Suprapubic skin (tissue), 4 donors: ENCODE measurements at regions not wholly inside any gene's neighbourhood (a gene's known extent, or its start where the extent isn't known, plus 50 kb on each side); places are given as distances from the start of the nearest gene placed in this dataset.

ENCODE experiments used
- DNase-seq, 2 donors: peaks; one replicate each; pipeline ENCODE4 v3.0.0-alpha.2; 2019; ENCODE audit warnings: low spot score in 2 of 2
- H3K27ac ChIP-seq: fragments of 200-600 bp; sonication (generic); one replicate; pipeline ENCODE4 v1.5.1; 2019
- H3K27me3 ChIP-seq: fragments of 200-600 bp; sonication (generic); one replicate; pipeline ENCODE4 v1.5.1; 2019
- H3K36me3 ChIP-seq: fragments of 200-600 bp; sonication (generic); one replicate; pipeline ENCODE4 v1.5.1; 2019
- H3K4me1 ChIP-seq: fragments of 200-600 bp; sonication (generic); one replicate; pipeline ENCODE4 v1.5.1; 2019
- H3K4me3 ChIP-seq: fragments of 200-600 bp; sonication (generic); one replicate; pipeline ENCODE4 v1.5.1; 2019; ENCODE audit warnings: mild to moderate bottlenecking
- H3K9me3 ChIP-seq: fragments of 200-600 bp; sonication (generic); one replicate; pipeline ENCODE4 v1.5.1; 2019
- EP300 ChIP-seq: sonication (generic); formaldehyde crosslinking; IDR thresholded peaks from one replicate; pipeline ENCODE4 v1.6.1; 2017; ENCODE audit warnings: antibody characterized with exemption
- POLR2A ChIP-seq, 2 donors: fragments of 450-650 bp; IDR thresholded peaks; one replicate each; pipeline ENCODE4 v1.6.1; 2017; ENCODE audit warnings: antibody characterized with exemption in 2 of 2, mild to moderate bottlenecking in 2 of 2, moderate library complexity in 2 of 2
- POLR2AphosphoS5 ChIP-seq, 3 donors: sonication (generic); formaldehyde crosslinking; IDR thresholded peaks; one replicate each; pipeline ENCODE4 v1.6.1; 2017; ENCODE audit warnings: antibody characterized with exemption in 3 of 3
- WGBS: methylation state at CpG from one replicate; pipeline ENCODE4 v1.1.5; 2018; 5-methylcytosine and 5-hydroxymethylcytosine counted together
- TF ChIP-seq, protein P1 (sequence below), 2 donors: fragments of 200-600 bp in 1 of 2; fragments of 450-650 bp in 1 of 2; sonication (generic) in 1 of 2; IDR thresholded peaks; one replicate each; pipeline ENCODE4 v1.5.1; 2016 to 2019; ENCODE audit warnings: antibody characterized with exemption in 2 of 2, mild to moderate bottlenecking in 1 of 2, moderate library complexity in 1 of 2

DNA sequence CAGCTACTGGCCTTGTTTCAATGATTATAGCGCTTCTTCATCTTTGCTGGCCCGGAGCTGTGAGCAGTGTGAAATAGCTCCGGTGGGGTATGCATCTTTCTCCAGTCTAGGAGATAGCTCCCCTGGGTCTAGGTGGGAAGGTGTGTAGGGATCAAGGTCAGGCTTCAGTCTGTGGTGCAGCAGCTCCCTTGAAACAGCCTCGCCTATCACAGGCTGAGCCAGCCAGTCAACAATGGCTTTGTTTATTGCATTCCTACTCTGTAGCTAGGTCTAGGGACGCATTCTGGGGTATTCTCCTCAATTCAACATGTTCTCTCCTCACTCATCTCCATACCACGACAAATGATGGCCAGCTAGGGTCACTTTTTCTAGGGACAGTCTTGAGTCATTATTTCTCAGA, 646.8 kb upstream of the IGFBP3 start:
- H3K36me3 ChIP-seq = no peaks in the 10 kb centered on the region
- H3K27me3 ChIP-seq = no peaks in the 10 kb centered on the region
- no peak for DNase-seq
- no peaks in the 10 kb centered on the region for H3K9me3 ChIP-seq
- H3K4me3 ChIP-seq = no peak overlapping the region
- WGBS = 81% methylated on average over 5 of the region's 6 CpGs
- TF ChIP-seq POLR2AphosphoS5 (IDR thresholded peaks at IDR 0.05) = no peak
- TF ChIP-seq POLR2A (IDR thresholded peaks at IDR 0.05) = no peak
- TF ChIP-seq, protein P1, sequence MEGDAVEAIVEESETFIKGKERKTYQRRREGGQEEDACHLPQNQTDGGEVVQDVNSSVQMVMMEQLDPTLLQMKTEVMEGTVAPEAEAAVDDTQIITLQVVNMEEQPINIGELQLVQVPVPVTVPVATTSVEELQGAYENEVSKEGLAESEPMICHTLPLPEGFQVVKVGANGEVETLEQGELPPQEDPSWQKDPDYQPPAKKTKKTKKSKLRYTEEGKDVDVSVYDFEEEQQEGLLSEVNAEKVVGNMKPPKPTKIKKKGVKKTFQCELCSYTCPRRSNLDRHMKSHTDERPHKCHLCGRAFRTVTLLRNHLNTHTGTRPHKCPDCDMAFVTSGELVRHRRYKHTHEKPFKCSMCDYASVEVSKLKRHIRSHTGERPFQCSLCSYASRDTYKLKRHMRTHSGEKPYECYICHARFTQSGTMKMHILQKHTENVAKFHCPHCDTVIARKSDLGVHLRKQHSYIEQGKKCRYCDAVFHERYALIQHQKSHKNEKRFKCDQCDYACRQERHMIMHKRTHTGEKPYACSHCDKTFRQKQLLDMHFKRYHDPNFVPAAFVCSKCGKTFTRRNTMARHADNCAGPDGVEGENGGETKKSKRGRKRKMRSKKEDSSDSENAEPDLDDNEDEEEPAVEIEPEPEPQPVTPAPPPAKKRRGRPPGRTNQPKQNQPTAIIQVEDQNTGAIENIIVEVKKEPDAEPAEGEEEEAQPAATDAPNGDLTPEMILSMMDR (IDR thresholded peaks at IDR 0.05) = no peak
- no peak for TF ChIP-seq EP300
- peaks cover 17% of the 10 kb centered on the region for H3K4me1 ChIP-seq
- H3K27ac ChIP-seq = no peak overlapping the region

DNA sequence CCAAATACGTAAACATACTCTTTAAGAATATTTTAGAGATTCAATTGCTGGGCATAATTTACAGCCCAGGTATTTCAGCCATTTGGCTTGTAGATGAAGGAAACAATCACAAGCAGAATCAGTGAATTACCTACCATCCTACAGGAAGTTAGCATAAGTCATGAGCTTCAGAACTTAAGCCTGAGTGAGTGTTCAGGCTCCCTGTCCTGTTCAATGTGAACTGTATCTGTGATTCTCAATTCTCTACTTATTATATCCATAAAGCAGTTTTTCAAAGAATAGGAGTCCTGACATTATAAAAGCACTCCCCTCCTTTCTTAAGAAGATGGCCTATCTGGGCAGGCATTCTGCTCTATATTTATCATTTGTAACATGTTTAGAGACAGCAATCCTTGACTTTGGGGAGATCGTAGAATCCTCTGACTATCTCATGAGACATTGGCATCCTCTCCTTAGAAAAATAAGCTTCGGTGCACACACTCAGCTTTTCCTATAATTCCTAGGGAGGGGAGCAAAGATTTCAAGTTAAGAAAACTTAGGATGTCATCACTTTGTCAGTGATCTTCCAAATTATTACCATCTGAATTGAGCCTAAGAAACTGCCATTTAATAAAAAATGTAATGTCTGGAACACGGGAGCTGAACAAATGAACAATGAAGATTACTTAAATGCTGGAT, 645.2 kb upstream of the IGFBP3 start:
- DNase-seq = no peak
- Histone ChIP-seq H3K4me1 (peaks cover 17% of the 10 kb centered on the region), H3K36me3 (no peaks in the 10 kb centered on the region), H3K9me3 (no peaks in the 10 kb centered on the region), H3K4me3 (no peak overlapping the region), H3K27ac (peak overlapping the region; percentile 39), H3K27me3 (no peaks in the 10 kb centered on the region)
- WGBS = 69% methylated on average over 4 of the region's 4 CpGs
- no peak for TF ChIP-seq POLR2A (IDR thresholded peaks at IDR 0.05)
- no peak for TF ChIP-seq EP300
- no peak for TF ChIP-seq POLR2AphosphoS5 (IDR thresholded peaks at IDR 0.05)
- TF ChIP-seq, protein P1 (IDR thresholded peaks at IDR 0.05) = no peak

GRCh38 chr7:46565253-46566096, 644.4 kb upstream of the IGFBP3 start:
- peak overlapping the region; percentile 39 for H3K27ac ChIP-seq
- TF ChIP-seq POLR2AphosphoS5 (IDR thresholded peaks at IDR 0.05) (no peak), EP300 (no peak), POLR2A (IDR thresholded peaks at IDR 0.05) (no peak)
- TF ChIP-seq, protein P1 (IDR thresholded peaks at IDR 0.05) = no peak
- DNase-seq = no peak
- H3K4me3 ChIP-seq = no peak overlapping the region
- H3K4me1 ChIP-seq = peaks cover 17% of the 10 kb centered on the region
- H3K27me3 ChIP-seq = no peaks in the 10 kb centered on the region
- H3K36me3 ChIP-seq = no peaks in the 10 kb centered on the region
- WGBS = 56% methylated on average over 5 of the region's 5 CpGs
- no peaks in the 10 kb centered on the region for H3K9me3 ChIP-seq

GRCh38 chr7:46559194-46559832, 638.2 kb upstream of the IGFBP3 start:
- no peak for DNase-seq
- WGBS = 66% methylated on average over 7 of the region's 7 CpGs
- Histone ChIP-seq H3K27me3 (no peaks in the 10 kb centered on the region), H3K4me3 (no peak overlapping the region), H3K27ac (peak overlapping the region; percentile 18), H3K4me1 (peaks cover 2% of the 10 kb centered on the region), H3K36me3 (no peaks in the 10 kb centered on the region), H3K9me3 (no peaks in the 10 kb centered on the region)
- TF ChIP-seq EP300 = no peak
- no peak for TF ChIP-seq POLR2A (IDR thresholded peaks at IDR 0.05)
- no peak for TF ChIP-seq POLR2AphosphoS5 (IDR thresholded peaks at IDR 0.05)
- TF ChIP-seq, protein P1 (IDR thresholded peaks at IDR 0.05) = no peak
